K562 (cell line): ENCODE measurements at regions not wholly inside any gene's neighbourhood (a gene's known extent, or its start where the extent isn't known, plus 50 kb on each side); places are given as distances from the start of the nearest gene placed in this dataset.

Experiments used
- ATAC-seq: fragments of 200-7000 bp; cut with Tn5 transposase; 3 replicates; pipeline ENCODE4 v1.9.1; 2020; ENCODE audit warnings: moderate library complexity
- BruUV-seq: library from RNA; stranded (reverse); fragments of 400-500 nt; replicated peaks from 2 replicates; lab custom pipeline; 2021; lab: Mats Ljungman, UMichigan
- CTCF ChIA-PET: fragments of 300-600 bp; formaldehyde crosslinking; extraction: SDS; loops from one replicate; lab custom pipeline; 2021; ENCODE audit warnings: low intra/inter-chr PET ratio; lab: Yijun Ruan, JAX
- POLR2A ChIA-PET: fragments of 300-600, 350-650 bp; sonication (Branson Sonifier 250); formaldehyde crosslinking; extraction: SDS; loops from one replicate; lab custom pipeline; 2021; ENCODE audit warnings: antibody characterized with exemption, inconsistent platforms; lab: Yijun Ruan, JAX
- DNase-seq, 4 experiments: peaks; one replicate each; pipeline versions ENCODE4 v3.0.0 to v3.0.0-alpha.2; 2011 to 2018; ENCODE audit warnings: low spot score in 3 of 4, mixed read lengths in 3 of 4; ENCODE audit errors: extremely low read depth in 1 of 4
- FAIRE-seq: peaks from 2 replicates; lab custom pipeline; 2011; peaks lifted over from hg19 to GRCh38; lab: Jason Lieb, UNC
- H2AFZ ChIP-seq: 2 replicates; pipeline ENCODE4 v1.6.0; 2011; ENCODE audit warnings: low read depth, low read length, control low read depth, inconsistent platforms
- H3K27ac ChIP-seq: fragments of 200-600 bp; 3 replicates; pipeline ENCODE4 v1.8.0; 2011; ENCODE audit warnings: low read depth, mild to moderate bottlenecking, control low read depth, inconsistent platforms, low read length, moderate library complexity, mixed read lengths; ENCODE audit errors: extremely low read depth
- H3K27me3 ChIP-seq, 2 experiments: fragments of 300-600 bp in 1 of 2; 2 replicates in 1 of 2; 3 replicates in 1 of 2; pipeline versions ENCODE4 v1.6.0 to v1.8.0; 2011; ENCODE audit warnings: inconsistent platforms in 2 of 2, low read length in 2 of 2, mild to moderate bottlenecking in 1 of 2, mixed read lengths in 1 of 2, moderate library complexity in 1 of 2; ENCODE audit not compliant: control insufficient read depth in 2 of 2, insufficient read depth in 2 of 2
- H3K36me3 ChIP-seq: fragments of 300-600 bp; 3 replicates; pipeline ENCODE4 v1.8.0; 2011; ENCODE audit warnings: mild to moderate bottlenecking, low read length, inconsistent platforms; ENCODE audit not compliant: control insufficient read depth, insufficient read depth
- H3K4me1 ChIP-seq, 2 experiments: fragments of 200-600 bp in 1 of 2; replicated peaks in 1 of 2; 2 replicates in 1 of 2; 3 replicates in 1 of 2; pipeline versions ENCODE4 v1.5.1 to v1.8.0; 2011; ENCODE audit warnings: inconsistent platforms in 2 of 2, low read length in 2 of 2, mild to moderate bottlenecking in 1 of 2, mixed read lengths in 1 of 2, moderate library complexity in 1 of 2; ENCODE audit not compliant: control insufficient read depth in 2 of 2, insufficient read depth in 2 of 2
- H3K4me2 ChIP-seq: 2 replicates; pipeline ENCODE4 v1.6.1; 2011; ENCODE audit warnings: low read length, control low read depth, inconsistent platforms, mixed read lengths; ENCODE audit not compliant: insufficient read depth
- H3K4me3 ChIP-seq: fragments of 200-600 bp; sonication (generic), shearing (Covaris generic); 2 replicates; pipeline ENCODE4 v1.5.1; 2016; ENCODE audit warnings: control low read depth, inconsistent platforms
- H3K79me2 ChIP-seq: fragments of 200-600 bp; 3 replicates; pipeline ENCODE4 v1.8.0; 2011; ENCODE audit warnings: low read length, inconsistent platforms; ENCODE audit not compliant: control insufficient read depth, insufficient read depth
- H3K9ac ChIP-seq, 2 experiments: 2 replicates each; pipeline versions ENCODE4 v1.6.0 to v1.6.1; 2011; ENCODE audit warnings: low read depth in 2 of 2, low read length in 2 of 2, control low read depth in 1 of 2, inconsistent platforms in 1 of 2, mild to moderate bottlenecking in 1 of 2, mixed read lengths in 1 of 2; ENCODE audit not compliant: insufficient read depth in 1 of 2
- H3K9me1 ChIP-seq: one replicate; pipeline ENCODE4 v1.6.0; 2011; ENCODE audit warnings: inconsistent platforms, mild to moderate bottlenecking, low read length, moderate library complexity; ENCODE audit not compliant: control insufficient read depth, insufficient read depth
- H3K9me3 ChIP-seq: replicated peaks from 2 replicates; pipeline ENCODE4 v1.5.1; 2011; ENCODE audit warnings: low read depth, low read length, inconsistent platforms; ENCODE audit not compliant: control insufficient read depth, insufficient read depth
- H4K20me1 ChIP-seq: replicated peaks from 2 replicates; pipeline ENCODE4 v1.6.1; 2011; ENCODE audit warnings: low read length, inconsistent platforms, mixed read lengths; ENCODE audit not compliant: control insufficient read depth, insufficient read depth
- EGR1 ChIP-seq: fragments of 450-650 bp; conservative IDR thresholded peaks from 2 replicates; pipeline ENCODE4 v1.6.1; 2017; ENCODE audit warnings: mild to moderate bottlenecking
- HIVEP1 ChIP-seq: fragments of 250-450 bp; sonication (Bioruptor Pico); IDR thresholded peaks from 2 replicates; pipeline ENCODE4 v1.4.0; 2020; ENCODE audit warnings: mild to moderate bottlenecking
- NCOA2 ChIP-seq, 2 experiments: fragments of 450-650 bp; IDR thresholded peaks; 2 replicates each; pipeline ENCODE4 v1.6.1; 2018; ENCODE audit warnings: mild to moderate bottlenecking in 2 of 2, moderate library complexity in 1 of 2; ENCODE audit not compliant: partially characterized antibody in 2 of 2
- SMAD4 ChIP-seq: fragments of 250-450 bp; sonication (Bioruptor Pico); conservative IDR thresholded peaks from 2 replicates; pipeline ENCODE4 v1.8.0; 2021; ENCODE audit warnings: inconsistent platforms, mild to moderate bottlenecking, moderate library complexity
- TARDBP ChIP-seq: fragments of 450-650 bp; IDR thresholded peaks from 2 replicates; pipeline ENCODE4 v1.6.1; 2016
- ZNF408 ChIP-seq: fragments of 250-450 bp; sonication (Bioruptor Pico); IDR thresholded peaks from 2 replicates; pipeline ENCODE4 v1.4.0; 2020; ENCODE audit warnings: low read depth, mild to moderate bottlenecking, moderate library complexity
- WGBS: fragments of 100-300 bp; shearing (Covaris generic); methylation state at CpG from one replicate; pipeline ENCODE4 v1.1.6; 2016; ENCODE audit warnings: low coverage, mixed read lengths; ENCODE audit not compliant: insufficient coverage; ENCODE audit errors: missing lambda C conversion rate; 5-methylcytosine and 5-hydroxymethylcytosine counted together
- in situ Hi-C: fragments of 300-500 bp; cut with MboI; formaldehyde crosslinking; loops from 4 replicates; pipeline ENCODE4 v1.15.0; 2018; ENCODE audit warnings: inconsistent platforms, mixed read lengths
- intact Hi-C: fragments of 100-400 bp; cut with micrococcal nuclease; formaldehyde crosslinking; loops from 2 replicates; pipeline ENCODE4 v1.14.2; 2022
- TF ChIP-seq, protein P1 (sequence below): sonication (generic); formaldehyde crosslinking; IDR thresholded peaks from 2 replicates; pipeline ENCODE4 v1.8.1; 2023; ENCODE audit warnings: mild to moderate bottlenecking, missing genetic modification reagents, moderate library complexity
- TF ChIP-seq, protein P2 (sequence below): sonication (generic); formaldehyde crosslinking; IDR thresholded peaks from 2 replicates; pipeline ENCODE4 v1.8.0; 2022; ENCODE audit warnings: missing genetic modification reagents, mild to moderate bottlenecking, borderline replicate concordance
- TF ChIP-seq, protein P3 (sequence below): fragments of 450-650 bp; IDR thresholded peaks from 2 replicates; pipeline ENCODE4 v1.6.1; 2018; ENCODE audit not compliant: partially characterized antibody
- TF ChIP-seq, protein P4 (sequence below): fragments of 450-650 bp; IDR thresholded peaks from 2 replicates; pipeline ENCODE4 v1.7.1; 2018; ENCODE audit warnings: mild to moderate bottlenecking, low read depth; ENCODE audit not compliant: partially characterized antibody
- TF ChIP-seq, protein P5 (sequence below): fragments of 250-450 bp; sonication (Bioruptor Pico); IDR thresholded peaks from 2 replicates; pipeline ENCODE4 v1.5.0; 2021

DNA sequence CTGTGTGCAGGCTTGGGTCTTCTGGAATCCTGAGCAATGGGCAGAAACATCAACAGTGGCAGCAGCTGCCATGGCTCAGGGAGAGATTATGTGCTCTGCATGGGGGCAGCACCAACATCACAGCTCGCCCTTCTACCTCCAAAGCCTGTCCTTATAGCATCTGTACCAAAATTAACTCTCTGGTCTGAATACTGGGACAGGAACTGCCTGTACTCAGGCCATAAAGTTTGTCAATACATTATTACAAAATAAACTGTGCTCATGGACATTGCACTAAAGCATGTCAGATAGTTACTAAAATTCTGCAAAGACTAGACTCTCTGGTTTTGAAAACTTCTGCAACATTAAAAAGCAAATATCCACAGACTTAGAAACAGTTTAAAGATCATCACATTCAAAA is 91.6 kb downstream of the ZC3H11B start (continued):
- TF ChIP-seq, protein P1, sequence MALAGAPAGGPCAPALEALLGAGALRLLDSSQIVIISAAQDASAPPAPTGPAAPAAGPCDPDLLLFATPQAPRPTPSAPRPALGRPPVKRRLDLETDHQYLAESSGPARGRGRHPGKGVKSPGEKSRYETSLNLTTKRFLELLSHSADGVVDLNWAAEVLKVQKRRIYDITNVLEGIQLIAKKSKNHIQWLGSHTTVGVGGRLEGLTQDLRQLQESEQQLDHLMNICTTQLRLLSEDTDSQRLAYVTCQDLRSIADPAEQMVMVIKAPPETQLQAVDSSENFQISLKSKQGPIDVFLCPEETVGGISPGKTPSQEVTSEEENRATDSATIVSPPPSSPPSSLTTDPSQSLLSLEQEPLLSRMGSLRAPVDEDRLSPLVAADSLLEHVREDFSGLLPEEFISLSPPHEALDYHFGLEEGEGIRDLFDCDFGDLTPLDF (CRISPR knock-in tag) = no peak
- TF ChIP-seq NCOA2 (IDR thresholded peaks at IDR 0.05; ENCODE audit: partially characterized antibody in 2 of 2) = no peak
- TF ChIP-seq HIVEP1 = no peak
- TF ChIP-seq, protein P2, sequence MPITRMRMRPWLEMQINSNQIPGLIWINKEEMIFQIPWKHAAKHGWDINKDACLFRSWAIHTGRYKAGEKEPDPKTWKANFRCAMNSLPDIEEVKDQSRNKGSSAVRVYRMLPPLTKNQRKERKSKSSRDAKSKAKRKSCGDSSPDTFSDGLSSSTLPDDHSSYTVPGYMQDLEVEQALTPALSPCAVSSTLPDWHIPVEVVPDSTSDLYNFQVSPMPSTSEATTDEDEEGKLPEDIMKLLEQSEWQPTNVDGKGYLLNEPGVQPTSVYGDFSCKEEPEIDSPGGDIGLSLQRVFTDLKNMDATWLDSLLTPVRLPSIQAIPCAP = no peak

DNA sequence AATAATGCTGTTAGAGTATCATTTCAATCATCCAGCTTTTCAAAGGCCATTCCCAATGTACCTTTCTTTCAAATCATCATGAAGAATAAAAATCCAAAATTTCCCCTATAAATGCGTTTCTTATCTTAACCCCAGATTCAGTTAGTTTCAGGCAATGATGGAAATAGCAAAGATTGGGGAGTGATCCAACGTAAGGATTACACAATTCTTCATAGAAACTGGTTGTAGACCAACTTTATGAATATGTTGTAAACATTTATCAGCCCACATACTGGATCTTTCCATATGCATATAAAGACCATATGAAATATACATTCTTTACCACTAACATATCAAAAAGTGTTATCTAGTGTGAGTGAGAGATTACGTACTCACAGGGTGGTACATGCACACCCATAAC is 92.7 kb downstream of the ZC3H11B start:
- 1% methylated on average over 3 of the region's 3 CpGs for WGBS
- Histone ChIP-seq H2AFZ (no peak overlapping the region), H3K9me1 (no peaks in the 10 kb centered on the region), H3K79me2 (no peaks in the 10 kb centered on the region), H3K9ac (no peak overlapping the region), H3K4me3 (no peak overlapping the region), H3K27me3 (no peaks in the 10 kb centered on the region), H4K20me1 (no peaks in the 10 kb centered on the region), H3K36me3 (no peaks in the 10 kb centered on the region), H3K27ac (no peak overlapping the region), H3K4me1 (no peaks in the 10 kb centered on the region), H3K9me3 (no peaks in the 10 kb centered on the region), H3K4me2 (no peak overlapping the region)
- no peak for FAIRE-seq
- POLR2A ChIA-PET = interaction anchor here (0.9 kb wide), 1 partner anchor 307 kb away, joined by 4 read pairs; no protein-coding TSS in a partner anchor
- no peak for ATAC-seq
- in situ Hi-C loops (no loop called here), intact Hi-C loops (no loop called here)
- no TSS peak for BruUV-seq
- DNase-seq = no peak
- CTCF ChIA-PET = no interaction called here
- no peak for TF ChIP-seq SMAD4 (CRISPR knock-in tag)
- TF ChIP-seq, protein P3, sequence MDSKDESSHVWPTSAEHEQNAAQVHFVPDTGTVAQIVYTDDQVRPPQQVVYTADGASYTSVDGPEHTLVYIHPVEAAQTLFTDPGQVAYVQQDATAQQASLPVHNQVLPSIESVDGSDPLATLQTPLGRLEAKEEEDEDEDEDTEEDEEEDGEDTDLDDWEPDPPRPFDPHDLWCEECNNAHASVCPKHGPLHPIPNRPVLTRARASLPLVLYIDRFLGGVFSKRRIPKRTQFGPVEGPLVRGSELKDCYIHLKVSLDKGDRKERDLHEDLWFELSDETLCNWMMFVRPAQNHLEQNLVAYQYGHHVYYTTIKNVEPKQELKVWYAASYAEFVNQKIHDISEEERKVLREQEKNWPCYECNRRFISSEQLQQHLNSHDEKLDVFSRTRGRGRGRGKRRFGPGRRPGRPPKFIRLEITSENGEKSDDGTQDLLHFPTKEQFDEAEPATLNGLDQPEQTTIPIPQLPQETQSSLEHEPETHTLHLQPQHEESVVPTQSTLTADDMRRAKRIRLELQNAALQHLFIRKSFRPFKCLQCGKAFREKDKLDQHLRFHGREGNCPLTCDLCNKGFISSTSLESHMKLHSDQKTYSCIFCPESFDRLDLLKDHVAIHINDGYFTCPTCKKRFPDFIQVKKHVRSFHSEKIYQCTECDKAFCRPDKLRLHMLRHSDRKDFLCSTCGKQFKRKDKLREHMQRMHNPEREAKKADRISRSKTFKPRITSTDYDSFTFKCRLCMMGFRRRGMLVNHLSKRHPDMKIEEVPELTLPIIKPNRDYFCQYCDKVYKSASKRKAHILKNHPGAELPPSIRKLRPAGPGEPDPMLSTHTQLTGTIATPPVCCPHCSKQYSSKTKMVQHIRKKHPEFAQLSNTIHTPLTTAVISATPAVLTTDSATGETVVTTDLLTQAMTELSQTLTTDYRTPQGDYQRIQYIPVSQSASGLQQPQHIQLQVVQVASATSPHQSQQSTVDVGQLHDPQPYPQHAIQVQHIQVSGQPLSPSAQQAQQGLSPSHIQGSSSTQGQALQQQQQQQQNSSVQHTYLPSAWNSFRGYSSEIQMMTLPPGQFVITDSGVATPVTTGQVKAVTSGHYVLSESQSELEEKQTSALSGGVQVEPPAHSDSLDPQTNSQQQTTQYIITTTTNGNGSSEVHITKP = no peak
- TF ChIP-seq, protein P4, sequence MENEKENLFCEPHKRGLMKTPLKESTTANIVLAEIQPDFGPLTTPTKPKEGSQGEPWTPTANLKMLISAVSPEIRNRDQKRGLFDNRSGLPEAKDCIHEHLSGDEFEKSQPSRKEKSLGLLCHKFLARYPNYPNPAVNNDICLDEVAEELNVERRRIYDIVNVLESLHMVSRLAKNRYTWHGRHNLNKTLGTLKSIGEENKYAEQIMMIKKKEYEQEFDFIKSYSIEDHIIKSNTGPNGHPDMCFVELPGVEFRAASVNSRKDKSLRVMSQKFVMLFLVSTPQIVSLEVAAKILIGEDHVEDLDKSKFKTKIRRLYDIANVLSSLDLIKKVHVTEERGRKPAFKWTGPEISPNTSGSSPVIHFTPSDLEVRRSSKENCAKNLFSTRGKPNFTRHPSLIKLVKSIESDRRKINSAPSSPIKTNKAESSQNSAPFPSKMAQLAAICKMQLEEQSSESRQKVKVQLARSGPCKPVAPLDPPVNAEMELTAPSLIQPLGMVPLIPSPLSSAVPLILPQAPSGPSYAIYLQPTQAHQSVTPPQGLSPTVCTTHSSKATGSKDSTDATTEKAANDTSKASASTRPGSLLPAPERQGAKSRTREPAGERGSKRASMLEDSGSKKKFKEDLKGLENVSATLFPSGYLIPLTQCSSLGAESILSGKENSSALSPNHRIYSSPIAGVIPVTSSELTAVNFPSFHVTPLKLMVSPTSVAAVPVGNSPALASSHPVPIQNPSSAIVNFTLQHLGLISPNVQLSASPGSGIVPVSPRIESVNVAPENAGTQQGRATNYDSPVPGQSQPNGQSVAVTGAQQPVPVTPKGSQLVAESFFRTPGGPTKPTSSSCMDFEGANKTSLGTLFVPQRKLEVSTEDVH = no peak
- TF ChIP-seq ZNF408 = no peak
- no peak for TF ChIP-seq TARDBP
- no peak for TF ChIP-seq EGR1
- TF ChIP-seq, protein P5, sequence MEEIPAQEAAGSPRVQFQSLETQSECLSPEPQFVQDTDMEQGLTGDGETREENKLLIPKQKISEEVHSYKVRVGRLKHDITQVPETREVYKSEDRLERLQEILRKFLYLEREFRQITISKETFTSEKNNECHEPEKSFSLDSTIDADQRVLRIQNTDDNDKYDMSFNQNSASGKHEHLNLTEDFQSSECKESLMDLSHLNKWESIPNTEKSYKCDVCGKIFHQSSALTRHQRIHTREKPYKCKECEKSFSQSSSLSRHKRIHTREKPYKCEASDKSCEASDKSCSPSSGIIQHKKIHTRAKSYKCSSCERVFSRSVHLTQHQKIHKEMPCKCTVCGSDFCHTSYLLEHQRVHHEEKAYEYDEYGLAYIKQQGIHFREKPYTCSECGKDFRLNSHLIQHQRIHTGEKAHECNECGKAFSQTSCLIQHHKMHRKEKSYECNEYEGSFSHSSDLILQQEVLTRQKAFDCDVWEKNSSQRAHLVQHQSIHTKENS (CRISPR knock-in tag) = no peak
